Pancreas (tissue), 10 donors: ENCODE measurements at regions not wholly inside any gene's neighbourhood (a gene's known extent, or its start where the extent isn't known, plus 50 kb on each side); places are given as distances from the start of the nearest gene placed in this dataset.

Experiments
- ATAC-seq, 4 donors: fragments of 200-7000 bp; cut with Tn5 transposase; one replicate each; pipeline versions ENCODE4 v1.8.0 to v1.9.1; 2020; ENCODE audit warnings: mild to moderate bottlenecking in 4 of 4, moderate library complexity in 4 of 4
- DNase-seq, 6 donors: peaks; one replicate each; pipeline ENCODE4 v3.0.0-alpha.2; 2020
- FAIRE-seq: peaks from 2 replicates; lab custom pipeline; 2012; peaks lifted over from hg19 to GRCh38; lab: Jason Lieb, UNC
- H3K27ac ChIP-seq, 4 donors: fragments of 200-600 bp; sonication (generic); 1 replicate in 3 of 4; 2 replicates in 1 of 4; pipeline versions ENCODE4 v1.5.0 to v1.8.0; 2020
- H3K27me3 ChIP-seq, 4 donors: fragments of 200-600 bp; one replicate each; pipeline ENCODE4 v1.8.0; 2021
- H3K36me3 ChIP-seq, 3 donors: fragments of 200-600 bp; sonication (generic) in 1 of 3; one replicate each; pipeline versions ENCODE4 v1.5.0 to v1.8.0; 2020 to 2021
- H3K4me1 ChIP-seq, 3 donors: fragments of 200-600 bp; one replicate each; pipeline ENCODE4 v1.8.0; 2021
- H3K4me3 ChIP-seq, 4 donors: fragments of 200-600 bp; sonication (generic) in 2 of 4; one replicate each; pipeline versions ENCODE4 v1.5.0 to v1.8.0; 2020 to 2021
- H3K9me3 ChIP-seq, 4 donors: fragments of 200-600 bp; one replicate each; pipeline ENCODE4 v1.8.0; 2021
- CTCF ChIP-seq, 4 donors: fragments of 200-600 bp; sonication (generic) in 3 of 4; IDR thresholded peaks; one replicate each; pipeline versions ENCODE4 v1.5.0 to v1.8.0; 2021; ENCODE audit warnings: antibody characterized with exemption in 4 of 4
- WGBS, 2 donors: extraction: QIAGEN DNeasy Blood & Tissue Kit; methylation state at CpG; one replicate each; pipeline ENCODE4 v1.1.7; 2013; 5-methylcytosine and 5-hydroxymethylcytosine counted together
- intact Hi-C, 3 donors: fragments of 100-400 bp; cut with DNase I; formaldehyde crosslinking; loops; one replicate each; pipeline versions ENCODE4 v1.11.1 to v1.14.2; 2022
- donor health status: healthy with polysubstance abuse.
- donor health status: DM: no; HTN: no; CAD: no; lungs with moderate emphysema.
- donor health status: DM: no; HTN: no; CAD: no.
- donor health status: control.
- donor health status: control.
- donor health status: Bipolar disorder and iron deficiency.
- donor health status: DM: yes; HTN: yes; CAD: no.
- donor health status: DM: no; HTN: no; CAD: no.
- donor health status: DM: no; HTN: no; CAD: no.
- donor health status: DM: yes; HTN: yes; CAD: no.

DNA sequence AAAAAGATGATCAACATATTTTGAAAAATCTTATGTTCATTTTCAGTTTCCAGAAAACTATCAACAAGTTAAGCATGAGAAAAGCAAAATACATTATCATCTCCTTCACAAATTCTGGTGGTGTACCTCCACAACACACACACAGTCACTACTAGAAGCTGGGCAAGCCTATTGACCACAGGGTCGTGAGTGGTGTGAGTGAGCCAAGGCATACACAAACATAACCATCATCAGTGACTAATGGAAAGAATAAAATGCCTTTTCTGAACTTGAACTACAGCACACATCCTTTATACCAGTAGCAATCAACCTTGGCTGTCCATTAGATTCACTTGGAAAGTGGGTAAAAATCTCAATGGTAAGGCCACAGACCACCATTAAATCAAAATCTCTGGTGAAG, 180.2 kb downstream of the FAM47B start:
- Histone ChIP-seq H3K9me3 (no peaks in the 10 kb centered on the region), H3K27me3 (no peaks in the 10 kb centered on the region), H3K36me3 (no peaks in the 10 kb centered on the region), H3K4me3 (no peak overlapping the region), H3K27ac (no peak overlapping the region), H3K4me1 (no peaks in the 10 kb centered on the region)
- DNase-seq: no peak
- 16 to 32% methylated on average over 1 of the region's 1 CpG for WGBS, 2 donors
- no peak for FAIRE-seq
- ATAC-seq: no peak
- intact Hi-C loops: no loop called here
- TF ChIP-seq CTCF (IDR thresholded peaks at IDR 0.05): no peak

- TF ChIP-seq CTCF (IDR thresholded peaks at IDR 0.05): no peak
- ATAC-seq: no peak
- WGBS, 2 donors: 46 to 57% methylated on average over 1 of the region's 1 CpG
- H3K27me3 ChIP-seq: no peaks in the 10 kb centered on the region
- no peak overlapping the region for H3K27ac ChIP-seq
- H3K4me1 ChIP-seq: no peaks in the 10 kb centered on the region
- H3K4me3 ChIP-seq: no peak overlapping the region
- no peaks in the 10 kb centered on the region for H3K9me3 ChIP-seq
- intact Hi-C loops: no loop called here
- no peaks in the 10 kb centered on the region for H3K36me3 ChIP-seq
- no peak for FAIRE-seq
- no peak for DNase-seq
Observed at GRCh38 chrX:35149517-35149916, 206.9 kb downstream of the FAM47B start.

DNA sequence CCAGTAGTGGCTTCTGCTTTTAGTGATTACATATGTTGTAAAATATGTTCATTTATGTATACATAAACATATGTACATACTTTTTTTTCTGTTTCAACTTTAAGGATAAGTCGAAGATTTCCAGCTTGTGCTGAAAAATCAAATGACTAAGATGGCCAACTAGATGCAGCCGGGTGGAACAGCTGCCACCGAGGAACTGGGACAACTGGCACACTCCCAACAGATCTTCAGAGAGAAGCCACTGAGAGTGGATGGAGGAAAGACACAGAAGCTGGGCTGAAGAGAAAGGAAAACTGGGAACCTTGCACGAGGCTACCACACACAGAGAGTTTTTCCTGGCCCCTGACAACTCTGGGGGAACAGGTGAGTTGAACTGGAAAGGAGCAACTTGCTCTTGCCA, 207.5 kb downstream of the FAM47B start:
- no peaks in the 10 kb centered on the region for H3K9me3 ChIP-seq
- no peak overlapping the region for H3K27ac ChIP-seq
- intact Hi-C loops: no loop called here
- ATAC-seq (no peak), DNase-seq (no peak), FAIRE-seq (no peak)
- no peak for TF ChIP-seq CTCF (IDR thresholded peaks at IDR 0.05)
- no peaks in the 10 kb centered on the region for H3K4me1 ChIP-seq
- no peaks in the 10 kb centered on the region for H3K36me3 ChIP-seq
- H3K4me3 ChIP-seq: no peak overlapping the region
- 54 to 57% methylated on average over 4 of the region's 4 CpGs for WGBS, 2 donors
- H3K27me3 ChIP-seq: no peaks in the 10 kb centered on the region

GRCh38 chrX:35150642-35151239, 208.1 kb downstream of the FAM47B start:
- 63 to 67% methylated on average over 7 of the region's 7 CpGs for WGBS, 2 donors
- DNase-seq (peak in 1 of 6 donors; percentile 35), FAIRE-seq (no peak), ATAC-seq (no peak)
- Histone ChIP-seq H3K27ac (no peak overlapping the region), H3K4me1 (no peaks in the 10 kb centered on the region), H3K27me3 (no peaks in the 10 kb centered on the region), H3K9me3 (no peaks in the 10 kb centered on the region), H3K4me3 (no peak overlapping the region), H3K36me3 (no peaks in the 10 kb centered on the region)
- intact Hi-C loops: no loop called here
- no peak for TF ChIP-seq CTCF (IDR thresholded peaks at IDR 0.05)

- Histone ChIP-seq H3K4me3 (no peak overlapping the region), H3K4me1 (no peaks in the 10 kb centered on the region), H3K27ac (no peak overlapping the region), H3K36me3 (no peaks in the 10 kb centered on the region), H3K9me3 (no peaks in the 10 kb centered on the region), H3K27me3 (peaks cover 0 to 12% (median under 1%) of the 10 kb centered on the region in 4 donors)
- DNase-seq (no peak), ATAC-seq (no peak), FAIRE-seq (no peak)
- no peak for TF ChIP-seq CTCF (IDR thresholded peaks at IDR 0.05)
- 22 to 32% methylated on average over 2 of the region's 2 CpGs for WGBS, 2 donors
- intact Hi-C loops: no loop called here
Observed at GRCh38 chrX:35166023-35166422, 223.4 kb downstream of the FAM47B start.
